Inflammatory macrophage treated with lipopolysaccharide for 4 hours (primary cell): ENCODE measurements at regions not wholly inside any gene's neighbourhood (a gene's known extent, or its start where the extent isn't known, plus 50 kb on each side); places are given as distances from the start of the nearest gene placed in this dataset.
A peak's percentile ranks its signal among the peaks of the same experiment; 100 is the strongest.

Experiments used
- DNase-seq: peaks from one replicate; pipeline ENCODE4 v3.0.0-alpha.2; 2020

- DNase-seq, result no peak
Observed at GRCh38 chr2:6769346-6769745, 96.4 kb downstream of the CMPK2 start.

DNA sequence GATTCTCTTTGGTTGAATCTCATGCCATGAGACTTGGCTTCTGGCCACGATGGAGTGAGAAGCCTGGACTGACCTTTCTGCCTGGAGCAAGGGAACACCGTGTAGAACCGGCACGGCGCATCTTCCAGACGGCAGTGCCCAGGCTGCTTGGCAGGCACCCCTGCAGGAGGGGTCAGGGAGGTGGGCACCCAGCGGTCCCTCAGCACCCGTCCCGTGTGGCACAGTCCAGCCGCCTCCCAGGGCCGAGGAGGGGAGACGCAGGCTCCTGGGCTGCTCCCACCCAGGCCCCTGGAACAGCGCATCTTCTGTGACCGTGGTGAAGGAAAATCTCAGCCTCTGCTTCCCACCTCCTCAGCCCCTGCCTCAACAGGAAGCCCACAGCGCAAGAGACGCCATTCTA is 95.7 kb downstream of the CMPK2 start:
- no peak for DNase-seq

- DNase-seq, result no peak
Observed at GRCh38 chr2:6771634-6772611, 93.8 kb downstream of the CMPK2 start.

DNA sequence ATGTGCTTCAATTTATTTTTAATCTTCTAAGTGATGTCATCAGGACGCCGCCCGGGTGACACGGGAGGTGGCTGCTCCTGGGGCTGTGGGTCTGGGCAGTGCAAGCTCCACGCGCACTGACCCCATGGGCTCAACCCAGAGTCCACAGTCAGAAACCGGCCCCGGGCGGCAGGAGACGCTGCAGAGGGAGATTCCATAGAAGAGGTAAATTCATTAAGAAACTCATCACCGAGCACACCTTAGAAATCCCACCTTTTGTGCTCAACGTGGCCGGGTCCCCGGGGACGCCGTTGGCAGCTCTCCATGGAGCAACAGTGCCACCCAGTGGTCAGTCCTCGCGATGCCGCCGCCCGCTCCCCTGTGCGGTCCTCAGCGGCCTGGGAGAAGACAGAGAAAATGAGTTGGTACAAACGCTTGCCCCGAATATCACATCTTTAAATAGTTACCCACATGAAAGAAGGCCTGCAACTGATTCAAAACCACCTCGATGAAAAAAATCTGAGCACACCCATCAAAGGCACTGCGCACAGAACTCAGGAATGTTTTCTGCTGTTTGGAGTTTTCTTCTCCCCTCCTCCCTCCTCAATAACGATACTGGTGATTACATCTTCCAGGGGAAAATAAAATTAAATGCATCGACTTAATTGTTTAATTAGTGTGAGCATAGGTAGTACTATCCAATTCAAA is 92.6 kb downstream of the CMPK2 start:
- peak; percentile 42 for DNase-seq

- DNase-seq, result no peak
Observed at GRCh38 chr2:6773694-6774044, 92.0 kb downstream of the CMPK2 start.

DNA sequence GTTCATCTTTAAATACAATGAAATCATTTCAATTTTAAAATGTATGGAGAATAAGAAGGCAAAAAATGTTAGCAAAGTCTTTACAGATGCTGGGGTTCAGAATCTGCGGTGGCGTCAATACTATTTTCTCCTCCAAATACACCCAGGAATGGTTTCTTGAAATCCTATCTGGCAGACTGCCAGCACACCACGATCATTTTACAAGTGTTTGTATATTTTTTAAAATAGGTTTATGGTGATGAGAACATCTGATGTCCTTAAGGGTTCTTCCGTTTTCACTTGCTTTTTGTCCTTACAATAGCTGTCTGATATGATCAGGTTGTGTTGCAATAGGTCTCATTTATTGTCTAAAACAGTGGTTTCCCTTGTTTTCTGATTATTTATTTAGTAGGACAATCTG is 89.6 kb downstream of the CMPK2 start:
- no peak for DNase-seq

DNA sequence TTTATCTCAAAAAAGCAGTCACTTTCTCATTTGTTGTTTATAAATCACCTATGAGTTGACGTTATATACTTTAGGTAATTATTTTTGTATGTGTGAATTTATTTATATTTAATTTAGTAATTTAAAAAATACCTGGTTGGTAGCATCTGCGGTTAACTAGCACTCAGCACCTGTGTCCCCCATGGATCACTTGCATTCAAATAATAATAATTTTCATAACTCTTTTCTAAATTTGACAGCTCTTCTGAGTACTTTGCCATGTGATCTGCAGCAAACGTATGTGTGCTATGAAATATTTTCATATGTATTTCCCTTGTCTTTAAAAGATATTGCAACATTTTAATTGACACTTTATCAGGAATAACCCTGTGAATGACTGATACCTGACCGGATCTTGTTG is 88.1 kb downstream of the CMPK2 start:
- no peak for DNase-seq

DNA sequence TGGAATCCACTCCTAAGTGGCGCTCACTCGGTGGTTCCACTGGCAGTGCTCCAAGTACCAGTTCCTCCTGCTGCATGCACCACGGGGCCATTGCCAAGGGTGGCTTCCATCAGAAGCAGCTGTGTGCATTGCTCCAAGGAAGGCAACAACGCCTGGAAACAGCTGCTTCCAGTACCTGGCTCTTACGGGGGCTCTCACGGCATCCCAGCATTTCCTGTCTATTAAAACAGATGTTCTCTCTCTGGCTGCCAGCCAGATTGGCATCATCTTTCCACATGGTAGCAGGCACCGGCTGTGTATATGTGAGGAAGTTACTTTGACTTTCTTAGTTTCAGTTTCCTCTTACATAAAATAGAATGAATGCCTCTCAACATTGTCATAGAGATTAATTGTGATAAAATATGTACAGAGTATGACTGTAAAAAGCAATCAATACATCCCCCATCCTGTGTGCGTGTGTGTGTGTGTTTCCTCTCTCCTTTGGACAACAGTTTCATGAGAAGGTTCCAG is 84.9 kb downstream of the CMPK2 start:
- DNase-seq, result peak; percentile 80

DNA sequence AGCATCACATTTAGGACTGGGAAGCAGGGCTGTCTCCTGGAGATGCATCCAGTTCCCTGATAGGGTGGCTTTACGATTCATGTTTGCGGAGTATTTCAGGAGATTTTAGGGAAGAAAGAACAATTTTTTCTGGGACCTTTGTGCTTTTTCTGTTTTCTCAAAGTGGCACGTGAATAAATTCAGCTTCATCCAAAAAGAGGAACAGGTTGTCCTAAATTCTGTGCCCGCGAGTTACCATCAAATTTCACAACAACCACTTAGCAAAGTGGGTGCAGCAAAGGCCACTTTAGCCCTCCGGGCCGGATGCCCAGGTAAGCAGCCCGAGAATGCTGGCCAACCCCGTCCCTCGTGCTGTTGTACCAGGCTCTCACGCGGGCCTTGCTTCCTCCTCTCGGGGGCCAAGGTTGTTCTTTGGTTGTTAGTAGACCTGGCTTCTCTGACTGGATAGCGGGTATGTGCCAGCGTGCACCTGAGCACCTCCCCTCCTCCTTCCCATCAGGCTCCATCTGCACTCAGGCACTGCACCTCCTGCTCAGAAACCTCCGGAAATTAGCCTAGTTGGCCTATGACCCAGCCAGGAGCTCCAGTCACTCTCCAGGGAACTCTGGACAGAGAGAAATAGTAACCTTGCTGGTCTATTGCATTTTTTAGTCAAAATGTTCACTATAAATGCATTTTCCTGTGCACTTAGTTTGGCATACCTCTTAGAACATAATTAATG is 83.0 kb downstream of the CMPK2 start:
- peak; percentile 18 for DNase-seq

DNA sequence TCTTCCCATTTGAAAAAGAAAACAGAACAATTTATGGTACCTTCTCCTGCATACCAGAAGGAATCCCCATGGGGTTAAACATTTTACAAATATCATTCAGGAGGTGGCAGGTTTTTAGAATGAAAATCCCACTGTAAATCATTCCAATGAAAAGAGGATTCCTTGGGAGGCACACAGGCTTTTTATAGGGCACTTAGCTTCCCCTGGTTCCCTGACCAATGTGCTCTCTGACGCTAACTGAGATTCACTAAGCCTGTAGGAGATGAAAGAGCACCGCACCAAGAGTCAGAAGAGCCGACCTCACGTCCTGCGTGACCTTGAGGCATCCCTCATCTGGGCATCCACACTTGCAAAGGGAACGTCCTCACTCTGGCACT is 82.5 kb downstream of the CMPK2 start:
- DNase-seq, result no peak

DNA sequence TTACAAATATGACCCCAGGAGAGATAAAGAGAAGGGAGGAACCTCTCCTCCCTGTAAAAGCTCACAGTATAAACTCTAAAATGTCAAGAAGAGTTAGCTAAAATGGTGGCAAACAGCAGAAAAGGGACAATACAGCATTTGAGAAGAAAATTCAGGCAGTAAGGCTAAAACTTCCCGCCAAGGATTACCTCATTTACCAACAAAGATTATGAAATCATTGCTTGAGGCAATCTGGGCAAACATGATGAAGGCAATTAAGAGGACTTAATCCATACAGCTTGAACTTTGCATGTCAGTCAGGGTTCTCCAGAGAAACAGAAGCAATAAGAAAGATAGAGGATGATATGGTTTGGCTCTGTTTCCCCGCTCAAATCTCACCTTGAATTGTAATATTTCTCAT is 81.4 kb downstream of the CMPK2 start:
- peak; percentile 75 for DNase-seq

GRCh38 chr2:6785493-6785892 is 80.2 kb downstream of the CMPK2 start:
- DNase-seq, result no peak

GRCh38 chr2:6787376-6787775 is 78.3 kb downstream of the CMPK2 start:
- DNase-seq, result peak; percentile 19

GRCh38 chr2:6788614-6789013 is 77.1 kb downstream of the CMPK2 start:
- DNase-seq, result no peak

DNA sequence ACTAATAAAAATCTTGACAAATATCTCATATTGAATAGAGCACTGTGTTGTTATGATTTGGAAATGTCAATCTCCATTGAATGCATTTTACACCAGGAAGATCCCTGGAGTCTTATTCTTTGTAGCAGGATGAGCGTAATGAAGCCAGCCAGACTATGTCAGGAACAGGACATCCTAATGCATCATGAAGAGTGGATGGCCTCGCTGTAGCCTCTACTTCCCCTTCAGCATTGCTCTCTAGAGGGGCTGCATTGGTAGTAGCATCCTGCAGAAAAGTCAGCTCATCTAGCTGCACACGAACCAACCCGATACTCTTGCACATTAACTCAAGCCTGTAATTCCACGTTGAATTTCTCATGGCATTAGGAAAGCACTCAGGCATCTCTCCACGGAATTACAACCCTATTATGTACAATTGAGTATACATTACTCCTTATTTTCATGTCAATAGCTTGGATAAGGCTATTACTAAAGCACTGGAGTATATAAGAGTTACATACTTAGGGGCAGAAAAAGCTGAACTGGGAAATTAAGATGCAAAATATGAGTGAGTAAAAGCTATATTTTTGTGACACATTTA is 76.1 kb downstream of the CMPK2 start:
- DNase-seq, result no peak

DNA sequence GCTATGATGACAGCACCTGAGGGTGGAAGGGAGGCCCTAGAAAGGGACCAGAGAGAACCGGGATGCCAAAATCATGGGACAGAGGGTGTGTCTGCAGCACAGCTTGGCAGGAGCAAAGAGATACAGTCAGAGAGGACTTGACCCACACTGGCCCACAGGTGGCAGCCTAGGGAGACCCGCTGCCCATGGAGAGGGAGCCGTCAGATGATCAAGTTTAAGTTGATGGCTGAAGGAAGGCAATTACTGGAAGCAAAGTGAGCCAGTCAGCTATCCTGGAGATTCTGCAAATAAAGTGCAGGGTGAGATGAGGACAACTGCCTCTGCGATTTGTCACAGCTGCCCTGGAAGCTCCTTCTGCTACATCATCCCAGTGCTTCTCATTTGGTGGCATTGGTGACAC is 74.0 kb downstream of the CMPK2 start:
- DNase-seq, result no peak

DNA sequence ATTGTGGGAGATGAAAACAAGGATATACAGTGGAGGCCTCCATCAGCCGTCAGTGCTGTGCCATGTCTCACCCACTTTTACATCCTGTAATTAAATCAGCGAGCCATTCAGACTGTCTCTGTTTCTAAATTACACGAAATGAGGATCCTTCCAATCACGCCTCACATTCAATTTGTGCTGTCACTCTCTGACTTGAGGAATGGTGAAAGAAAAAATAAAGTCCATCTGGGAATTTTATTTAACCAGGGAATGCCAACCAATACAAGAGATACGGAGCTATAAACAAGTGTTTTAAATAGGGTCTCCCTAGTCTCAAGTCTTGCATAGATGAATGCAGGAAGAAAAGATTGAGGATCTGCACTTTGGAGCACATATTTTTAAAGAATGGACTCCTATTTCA is 72.8 kb downstream of the CMPK2 start:
- no peak for DNase-seq

GRCh38 chr2:6793371-6793770 is 72.3 kb downstream of the CMPK2 start:
- peak; percentile 18 for DNase-seq

- DNase-seq, result no peak
Observed at GRCh38 chr2:6793913-6794312, 71.8 kb downstream of the CMPK2 start.

DNA sequence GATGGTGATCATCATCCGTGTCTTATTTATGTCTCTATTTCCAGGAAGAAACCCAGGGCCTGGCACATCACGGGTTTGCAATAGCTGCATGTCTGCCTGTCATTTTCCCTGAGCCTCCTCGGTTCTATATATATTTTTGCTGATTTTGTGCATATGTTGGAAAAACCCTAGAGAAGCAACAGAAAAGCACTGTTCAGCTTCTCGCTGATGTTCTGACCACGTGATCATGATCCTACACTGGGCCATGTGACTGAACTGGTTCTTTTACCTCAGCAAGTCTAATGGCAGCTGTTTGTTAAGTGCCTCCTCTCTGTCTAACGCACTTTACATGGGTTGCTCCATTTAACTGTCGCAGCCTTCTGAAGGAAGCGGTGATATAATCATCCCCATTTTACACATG is 71.3 kb downstream of the CMPK2 start:
- no peak for DNase-seq
